GM12872 (cell line): ENCODE measurements at regions not wholly inside any gene's neighbourhood (a gene's known extent, or its start where the extent isn't known, plus 50 kb on each side); places are given as distances from the start of the nearest gene placed in this dataset.

Experiments
- CTCF ChIP-seq: IDR thresholded peaks from 3 replicates; pipeline ENCODE4 v1.5.1; 2011; ENCODE audit warnings: low read depth, mild to moderate bottlenecking, low read length, moderate library complexity; ENCODE audit not compliant: insufficient read depth

DNA sequence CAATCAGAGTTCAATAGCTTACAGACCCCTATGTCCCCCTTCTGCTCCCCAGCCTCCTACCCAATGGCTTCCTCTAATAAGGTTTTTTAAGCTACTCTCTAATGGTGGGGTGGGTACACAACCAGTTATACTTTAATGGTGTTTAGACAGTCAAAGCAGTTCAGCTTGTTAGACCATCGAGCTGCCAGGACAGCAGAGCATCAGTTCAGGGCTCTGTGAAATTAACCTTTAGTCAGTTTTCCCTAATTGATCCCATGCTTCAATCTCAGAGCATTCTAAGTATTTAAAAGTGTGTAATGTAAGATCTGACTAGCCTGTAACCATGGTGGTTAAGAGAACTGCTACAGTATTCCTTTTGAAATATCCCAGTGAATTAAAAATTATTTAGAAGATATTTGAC lies 107.2 kb upstream of the ZNF644 start:
- no peak for TF ChIP-seq CTCF

- no peak for TF ChIP-seq CTCF
These were observed 103.2 kb upstream of the ZNF644 start for GRCh38 chr1:91124989-91125417.

GRCh38 chr1:91124290-91124985 lies 102.6 kb upstream of the ZNF644 start:
- TF ChIP-seq CTCF: no peak

- TF ChIP-seq CTCF: no peak
These were observed 101.9 kb upstream of the ZNF644 start for GRCh38 chr1:91123773-91124172.

GRCh38 chr1:91123319-91123718 lies 101.5 kb upstream of the ZNF644 start:
- no peak for TF ChIP-seq CTCF

DNA sequence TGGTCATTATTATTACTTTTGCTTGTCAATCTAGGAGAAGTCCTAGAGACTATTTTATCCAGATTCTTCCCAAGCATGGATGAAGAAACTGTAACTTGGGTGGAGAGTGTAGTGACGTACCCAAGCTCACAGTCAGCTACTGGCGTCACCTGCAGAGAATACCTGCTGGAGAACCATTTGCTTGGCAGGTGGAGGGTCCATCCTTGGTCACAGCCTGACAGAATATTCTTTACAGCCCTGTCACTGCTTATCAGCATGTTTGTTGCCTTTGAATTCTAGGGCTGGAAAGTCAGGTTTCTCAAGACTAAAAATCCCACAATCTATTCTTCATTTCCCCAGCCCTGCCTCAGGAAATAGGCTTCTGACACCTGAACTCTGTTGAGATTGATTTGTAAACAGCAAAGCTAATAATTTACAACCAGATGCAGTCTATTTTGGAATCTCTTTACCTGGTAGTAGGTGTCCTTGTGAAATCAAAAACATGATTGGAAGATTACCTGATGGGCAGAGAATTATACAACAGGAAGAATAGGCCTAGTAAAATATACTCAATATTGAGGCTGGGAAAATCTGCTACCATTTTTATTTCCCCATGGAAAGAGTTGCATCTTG lies 100.4 kb upstream of the ZNF644 start:
- no peak for TF ChIP-seq CTCF

GRCh38 chr1:91121366-91121765 lies 99.5 kb upstream of the ZNF644 start:
- no peak for TF ChIP-seq CTCF
